Astrocyte (in vitro differentiated cells and primary cell): ENCODE measurements at regions not wholly inside any gene's neighbourhood (a gene's known extent, or its start where the extent isn't known, plus 50 kb on each side); places are given as distances from the start of the nearest gene placed in this dataset.

Source experiments
- DNase-seq: peaks from one replicate; pipeline ENCODE4 v3.0.0-alpha.2; 2010; ENCODE audit warnings: low read depth
- FAIRE-seq: peaks from 2 replicates; lab custom pipeline; 2011; peaks lifted over from hg19 to GRCh38; lab: Jason Lieb, UNC
- H2AFZ ChIP-seq: 2 replicates; pipeline ENCODE4 v1.6.0; 2012; ENCODE audit warnings: low read depth, low read length, inconsistent platforms
- H3K27ac ChIP-seq: 2 replicates; pipeline ENCODE4 v1.5.1; 2011; ENCODE audit warnings: low read depth, low read length, inconsistent platforms
- H3K27me3 ChIP-seq: 2 replicates; pipeline ENCODE4 v1.6.0; 2011; ENCODE audit warnings: low read length, inconsistent platforms; ENCODE audit not compliant: insufficient read depth
- H3K36me3 ChIP-seq: 2 replicates; pipeline ENCODE4 v1.5.1; 2011; ENCODE audit warnings: low read length, inconsistent platforms; ENCODE audit not compliant: insufficient read depth
- H3K4me1 ChIP-seq: 2 replicates; pipeline ENCODE4 v1.5.1; 2011; ENCODE audit warnings: low read length, inconsistent platforms; ENCODE audit not compliant: insufficient read depth
- H3K4me2 ChIP-seq: 2 replicates; pipeline ENCODE4 v1.6.0; 2012; ENCODE audit warnings: low read length, inconsistent platforms
- H3K4me3 ChIP-seq: 2 replicates; pipeline ENCODE4 v1.5.1; 2011; ENCODE audit warnings: low read depth, mild to moderate bottlenecking, low read length, inconsistent platforms; ENCODE audit not compliant: insufficient read depth
- H3K79me2 ChIP-seq: 2 replicates; pipeline ENCODE4 v1.6.0; 2012; ENCODE audit warnings: mild to moderate bottlenecking, low read length, inconsistent platforms; ENCODE audit not compliant: insufficient read depth
- H3K9ac ChIP-seq: 2 replicates; pipeline ENCODE4 v1.6.0; 2012; ENCODE audit warnings: mild to moderate bottlenecking, low read length, inconsistent platforms
- H3K9me3 ChIP-seq: 2 replicates; pipeline ENCODE4 v1.5.1; 2012; ENCODE audit warnings: low read depth, mild to moderate bottlenecking, low read length, inconsistent platforms; ENCODE audit not compliant: insufficient read depth
- H4K20me1 ChIP-seq: 2 replicates; pipeline ENCODE4 v1.6.0; 2012; ENCODE audit warnings: low read length, inconsistent platforms; ENCODE audit not compliant: insufficient read depth
- H3K27ac Mint-ChIP-seq: one replicate; pipeline ENCODE4 v1.8.0; 2021; ENCODE audit warnings: mild to moderate bottlenecking, mixed read lengths; ENCODE audit not compliant: unreplicated experiment
- H3K27me3 Mint-ChIP-seq: one replicate; pipeline ENCODE4 v1.8.0; 2021; ENCODE audit warnings: low read depth, mixed read lengths; ENCODE audit not compliant: unreplicated experiment
- H3K36me3 Mint-ChIP-seq: one replicate; pipeline ENCODE4 v1.8.0; 2021; ENCODE audit warnings: low read depth, mixed read lengths; ENCODE audit not compliant: unreplicated experiment
- H3K4me1 Mint-ChIP-seq: one replicate; pipeline ENCODE4 v1.8.0; 2021; ENCODE audit warnings: low read depth, mixed read lengths; ENCODE audit not compliant: unreplicated experiment
- H3K4me3 Mint-ChIP-seq: one replicate; pipeline ENCODE4 v1.8.0; 2021; ENCODE audit warnings: mild to moderate bottlenecking, moderate library complexity, mixed read lengths; ENCODE audit not compliant: unreplicated experiment
- H3K9me3 Mint-ChIP-seq: one replicate; pipeline ENCODE4 v1.8.0; 2021; ENCODE audit warnings: mild to moderate bottlenecking, mixed read lengths; ENCODE audit not compliant: unreplicated experiment
- EZH2 ChIP-seq: IDR thresholded peaks from 2 replicates; pipeline ENCODE4 v1.6.1; 2012; ENCODE audit warnings: mild to moderate bottlenecking, low read length, inconsistent platforms; ENCODE audit not compliant: insufficient read depth
- TF ChIP-seq, protein P1 (sequence below): IDR thresholded peaks from 2 replicates; pipeline ENCODE4 v1.5.1; 2011; ENCODE audit warnings: low read depth, mild to moderate bottlenecking, inconsistent platforms, low read length, moderate library complexity; ENCODE audit not compliant: insufficient read depth

DNA sequence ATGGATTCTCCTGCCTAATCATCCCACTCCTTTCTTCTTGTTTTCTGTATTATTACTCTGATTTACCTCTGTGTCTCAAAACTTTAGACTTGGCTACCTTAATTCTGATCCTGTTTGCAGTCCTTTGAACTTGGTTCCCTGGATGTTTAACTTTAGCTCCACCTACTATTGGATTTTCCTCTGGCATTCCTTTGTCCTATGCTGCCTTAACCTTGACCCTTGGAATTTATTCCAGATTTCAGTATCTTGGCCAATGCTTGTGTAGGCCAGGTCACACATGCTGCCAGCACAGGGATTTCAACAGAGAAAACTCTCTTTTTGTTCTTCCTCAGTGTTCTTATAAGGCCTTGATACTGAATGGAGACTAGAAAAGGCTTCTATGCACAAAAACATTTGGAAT lies 65.0 kb upstream of the DNAJC19 start:
- Mint-ChIP-seq H3K4me3 (no peak overlapping the region), H3K4me1 (peaks cover 28% of the 10 kb centered on the region), H3K36me3 (no peaks in the 10 kb centered on the region), H3K27ac (peak overlapping the region; percentile 1), H3K27me3 (no peaks in the 10 kb centered on the region), H3K9me3 (no peaks in the 10 kb centered on the region)
- Histone ChIP-seq H3K27me3 (no peaks in the 10 kb centered on the region), H3K4me2 (no peak overlapping the region), H3K79me2 (no peaks in the 10 kb centered on the region), H2AFZ (no peak overlapping the region), H3K27ac (no peak overlapping the region), H3K9me3 (no peaks in the 10 kb centered on the region), H3K9ac (no peak overlapping the region), H4K20me1 (no peaks in the 10 kb centered on the region), H3K4me1 (no peaks in the 10 kb centered on the region), H3K36me3 (no peaks in the 10 kb centered on the region), H3K4me3 (no peak overlapping the region)
- no peak for TF ChIP-seq EZH2
- TF ChIP-seq, protein P1, sequence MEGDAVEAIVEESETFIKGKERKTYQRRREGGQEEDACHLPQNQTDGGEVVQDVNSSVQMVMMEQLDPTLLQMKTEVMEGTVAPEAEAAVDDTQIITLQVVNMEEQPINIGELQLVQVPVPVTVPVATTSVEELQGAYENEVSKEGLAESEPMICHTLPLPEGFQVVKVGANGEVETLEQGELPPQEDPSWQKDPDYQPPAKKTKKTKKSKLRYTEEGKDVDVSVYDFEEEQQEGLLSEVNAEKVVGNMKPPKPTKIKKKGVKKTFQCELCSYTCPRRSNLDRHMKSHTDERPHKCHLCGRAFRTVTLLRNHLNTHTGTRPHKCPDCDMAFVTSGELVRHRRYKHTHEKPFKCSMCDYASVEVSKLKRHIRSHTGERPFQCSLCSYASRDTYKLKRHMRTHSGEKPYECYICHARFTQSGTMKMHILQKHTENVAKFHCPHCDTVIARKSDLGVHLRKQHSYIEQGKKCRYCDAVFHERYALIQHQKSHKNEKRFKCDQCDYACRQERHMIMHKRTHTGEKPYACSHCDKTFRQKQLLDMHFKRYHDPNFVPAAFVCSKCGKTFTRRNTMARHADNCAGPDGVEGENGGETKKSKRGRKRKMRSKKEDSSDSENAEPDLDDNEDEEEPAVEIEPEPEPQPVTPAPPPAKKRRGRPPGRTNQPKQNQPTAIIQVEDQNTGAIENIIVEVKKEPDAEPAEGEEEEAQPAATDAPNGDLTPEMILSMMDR = no peak
- DNase-seq = no peak
- FAIRE-seq = no peak

DNA sequence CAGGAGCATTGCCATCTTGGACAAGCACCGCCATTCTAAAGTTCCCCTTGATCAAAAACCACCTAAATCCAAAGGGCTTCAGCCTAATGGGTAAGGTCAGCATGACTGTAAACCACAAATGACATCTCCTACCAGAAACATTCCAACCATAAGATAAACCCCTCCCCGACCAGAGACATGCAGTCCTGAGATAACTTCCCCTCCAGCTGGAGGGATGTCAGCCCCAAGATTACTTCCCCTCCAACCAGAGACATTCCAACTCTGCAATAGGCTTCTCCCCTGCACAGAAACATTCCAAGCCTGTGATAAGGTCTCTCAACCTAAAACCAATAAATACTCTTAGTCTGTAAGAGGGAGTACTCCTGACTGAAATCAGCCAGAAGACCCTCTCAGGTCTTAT lies 62.7 kb upstream of the DNAJC19 start:
- FAIRE-seq = no peak
- peak; percentile 63 for DNase-seq
- no peaks in the 10 kb centered on the region for H3K36me3 Mint-ChIP-seq
- Histone ChIP-seq H3K9me3 (peaks cover 2% of the 10 kb centered on the region), H2AFZ (no peak overlapping the region), H3K79me2 (no peaks in the 10 kb centered on the region), H3K4me3 (no peak overlapping the region), H3K27me3 (no peaks in the 10 kb centered on the region), H3K27ac (no peak overlapping the region), H4K20me1 (no peaks in the 10 kb centered on the region), H3K36me3 (no peaks in the 10 kb centered on the region), H3K4me1 (no peaks in the 10 kb centered on the region), H3K4me2 (no peak overlapping the region), H3K9ac (no peak overlapping the region)
- H3K9me3 Mint-ChIP-seq = no peaks in the 10 kb centered on the region
- TF ChIP-seq EZH2 = no peak
- H3K27me3 Mint-ChIP-seq = no peaks in the 10 kb centered on the region
- H3K4me3 Mint-ChIP-seq = no peak overlapping the region
- H3K27ac Mint-ChIP-seq = peak overlapping the region; percentile 97
- H3K4me1 Mint-ChIP-seq = peaks cover 28% of the 10 kb centered on the region

DNA sequence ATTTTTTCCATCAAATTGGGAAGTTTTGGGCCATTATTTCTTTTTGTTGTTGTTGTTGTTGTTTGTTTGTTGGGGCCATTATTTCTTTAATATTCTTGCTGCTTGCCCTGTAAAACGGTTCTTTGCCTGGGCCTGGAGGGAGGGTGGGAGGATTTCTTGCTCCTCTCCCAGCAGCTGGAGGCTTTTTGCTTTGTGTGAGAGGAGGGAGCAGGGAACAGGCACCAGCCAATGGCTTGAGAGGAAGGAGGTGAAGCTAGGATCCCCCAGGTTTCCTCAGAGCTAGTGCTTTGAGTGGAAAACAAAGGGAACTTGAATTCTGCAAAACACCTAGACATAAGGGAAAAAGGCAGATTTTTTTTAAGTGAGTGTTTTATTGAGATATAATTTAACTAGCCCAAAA lies 61.2 kb upstream of the DNAJC19 start:
- DNase-seq = no peak
- Histone ChIP-seq H3K4me2 (no peak overlapping the region), H3K27me3 (no peaks in the 10 kb centered on the region), H3K9ac (no peak overlapping the region), H3K27ac (no peak overlapping the region), H3K79me2 (no peaks in the 10 kb centered on the region), H3K36me3 (no peaks in the 10 kb centered on the region), H3K4me1 (no peaks in the 10 kb centered on the region), H3K4me3 (no peak overlapping the region), H4K20me1 (no peaks in the 10 kb centered on the region), H2AFZ (no peak overlapping the region), H3K9me3 (peaks cover 4% of the 10 kb centered on the region)
- Mint-ChIP-seq H3K36me3 (no peaks in the 10 kb centered on the region), H3K4me3 (no peak overlapping the region), H3K27me3 (no peaks in the 10 kb centered on the region), H3K4me1 (peaks cover 28% of the 10 kb centered on the region), H3K27ac (no peak overlapping the region), H3K9me3 (peaks cover 2% of the 10 kb centered on the region)
- TF ChIP-seq, protein P1 = no peak
- TF ChIP-seq EZH2 = no peak
- FAIRE-seq = no peak
